ENCODE measurements at regions not wholly inside any gene's neighbourhood (a gene's known extent, or its start where the extent isn't known, plus 50 kb on each side); places are given as distances from the start of the nearest gene placed in this dataset.
A peak's percentile ranks its signal among the peaks of the same experiment; 100 is the strongest.

DNA sequence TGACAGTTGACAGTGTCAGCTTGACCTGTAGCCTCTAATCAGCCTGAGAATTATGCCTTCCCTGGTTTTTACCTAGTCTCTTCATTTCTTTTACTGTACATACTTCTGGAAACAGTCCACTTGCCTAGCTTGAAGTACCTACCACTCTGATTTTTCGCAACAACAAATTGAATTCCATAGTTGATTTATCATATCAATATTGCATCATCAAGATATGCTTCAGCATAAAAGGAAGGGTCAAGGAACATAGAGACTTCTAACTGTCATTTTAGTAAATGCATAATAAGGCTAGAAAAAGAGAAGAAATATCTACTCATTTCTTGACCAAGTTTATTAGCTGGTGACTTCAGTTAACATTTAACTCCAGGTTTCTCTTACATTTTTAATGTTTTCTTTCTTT lies 174.2 kb upstream of the FAR2 start:
- Histone ChIP-seq H3K9me3 (ENCODE audit: control insufficient read depth in 5 of 5, low read length in 5 of 5) (no peaks in the 10 kb centered on the region), H3K27me3 (ENCODE audit: control insufficient read depth in 5 of 5, insufficient read depth in 4 of 5, low read length in 5 of 5) (no peaks in the 10 kb centered on the region), H3K36me3 (ENCODE audit: control insufficient read depth in 5 of 5, insufficient read depth in 5 of 5, low read length in 5 of 5) (no peaks in the 10 kb centered on the region)

GRCh38 chr12:28975564-28976340 lies 173.3 kb upstream of the FAR2 start:
- Histone ChIP-seq H3K27ac (ENCODE audit: low read depth, low read length) (no peak overlapping the region), H3K36me3 (ENCODE audit: control insufficient read depth in 5 of 5, insufficient read depth in 5 of 5, low read length in 5 of 5) (no peaks in the 10 kb centered on the region), H3K27me3 (ENCODE audit: control insufficient read depth in 5 of 5, insufficient read depth in 4 of 5, low read length in 5 of 5) (no peaks in the 10 kb centered on the region), H3K4me3 (ENCODE audit: low read depth in 1 of 5, low read length in 5 of 5) (no peak overlapping the region), H3K9me3 (ENCODE audit: control insufficient read depth in 5 of 5, low read length in 5 of 5) (no peaks in the 10 kb centered on the region), H3K4me1 (ENCODE audit: control insufficient read depth in 5 of 5, insufficient read depth in 5 of 5, low read length in 5 of 5) (no peaks in the 10 kb centered on the region), H3K9ac (ENCODE audit: low read length in 5 of 5) (no peak overlapping the region)

More for the DNA sequence above, 174.2 kb upstream of the FAR2 start:
- no peak overlapping the region for H3K9ac ChIP-seq (ENCODE audit: low read length in 5 of 5)
- no peaks in the 10 kb centered on the region for H3K4me1 ChIP-seq (ENCODE audit: control insufficient read depth in 5 of 5, insufficient read depth in 5 of 5, low read length in 5 of 5)
- no peak overlapping the region for H3K4me3 ChIP-seq (ENCODE audit: low read depth in 1 of 5, low read length in 5 of 5)
- H3K27ac ChIP-seq (ENCODE audit: low read depth, low read length), result no peak overlapping the region

DNA sequence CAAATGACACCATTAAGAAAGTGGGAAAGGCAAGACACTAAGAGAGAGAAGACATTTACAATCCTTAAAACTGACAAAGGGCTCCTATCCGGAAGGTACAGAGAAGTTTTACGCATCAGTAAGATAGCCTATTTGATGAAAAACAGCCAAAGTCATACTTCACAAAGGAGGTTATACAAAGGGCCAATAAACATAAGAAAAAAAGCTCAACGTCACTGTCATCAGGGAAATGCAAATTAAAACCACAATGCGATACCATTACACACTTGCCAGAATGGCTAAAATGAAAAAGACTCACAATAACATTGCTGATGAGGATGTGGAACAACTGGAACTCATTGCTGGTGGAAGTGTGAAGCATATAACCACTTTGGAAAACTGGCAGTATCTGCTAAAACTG lies 168.6 kb upstream of the FAR2 start:
- H3K9ac ChIP-seq (ENCODE audit: low read length in 5 of 5), result no peak overlapping the region
- no peaks in the 10 kb centered on the region for H3K9me3 ChIP-seq (ENCODE audit: control insufficient read depth in 5 of 5, low read length in 5 of 5)
- no peak overlapping the region for H3K4me3 ChIP-seq (ENCODE audit: low read depth in 1 of 5, low read length in 5 of 5)
- H3K36me3 ChIP-seq (ENCODE audit: control insufficient read depth in 5 of 5, insufficient read depth in 5 of 5, low read length in 5 of 5), result no peaks in the 10 kb centered on the region
- no peak overlapping the region for H3K27ac ChIP-seq (ENCODE audit: low read depth, low read length)
- no peaks in the 10 kb centered on the region for H3K27me3 ChIP-seq (ENCODE audit: control insufficient read depth in 5 of 5, insufficient read depth in 4 of 5, low read length in 5 of 5)
- no peaks in the 10 kb centered on the region for H3K4me1 ChIP-seq (ENCODE audit: control insufficient read depth in 5 of 5, insufficient read depth in 5 of 5, low read length in 5 of 5)

DNA sequence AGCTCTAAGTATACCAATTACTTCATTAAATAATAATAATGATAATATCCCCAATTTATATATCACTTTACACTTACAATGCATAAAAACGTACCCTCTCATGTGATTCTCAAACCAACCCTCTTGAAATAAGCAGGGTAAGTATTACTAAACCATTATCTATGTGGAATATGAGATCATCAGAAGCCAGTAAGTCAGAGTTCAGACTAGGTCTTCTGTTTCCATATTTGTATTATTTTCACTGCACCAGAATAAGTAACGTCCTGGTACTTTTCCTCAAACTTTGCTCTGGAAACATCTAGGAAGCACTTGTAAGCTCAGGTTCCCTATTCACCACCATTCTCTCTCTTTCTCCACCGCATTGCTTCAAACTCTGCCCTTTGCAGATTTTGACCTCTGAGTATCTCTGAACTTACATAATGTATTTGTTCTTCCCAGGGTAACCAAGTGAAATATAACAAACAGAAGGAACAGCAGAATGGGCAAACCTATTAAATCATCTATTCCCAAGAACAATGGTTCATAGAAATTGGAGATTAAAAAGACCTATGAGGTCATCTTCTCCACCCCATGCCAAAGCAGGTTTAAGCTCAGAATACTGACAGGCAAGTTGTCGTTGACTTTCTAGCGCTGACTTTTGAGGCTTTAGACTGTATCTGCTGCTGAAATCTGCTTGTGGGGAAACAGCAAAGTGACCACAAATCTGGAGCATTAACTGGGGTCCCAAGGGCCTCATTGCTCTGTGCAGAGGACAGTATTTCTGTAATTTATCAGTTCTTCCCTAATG lies 161.3 kb upstream of the FAR2 start:
- H3K9me3 ChIP-seq (ENCODE audit: control insufficient read depth in 5 of 5, low read length in 5 of 5), result no peaks in the 10 kb centered on the region
- H3K4me1 ChIP-seq (ENCODE audit: control insufficient read depth in 5 of 5, insufficient read depth in 5 of 5, low read length in 5 of 5), result peaks cover 5 to 16% (median 10%) of the 10 kb centered on the region in 5 donors
- H3K27me3 ChIP-seq (ENCODE audit: control insufficient read depth in 5 of 5, insufficient read depth in 4 of 5, low read length in 5 of 5), result no peaks in the 10 kb centered on the region
- no peaks in the 10 kb centered on the region for H3K36me3 ChIP-seq (ENCODE audit: control insufficient read depth in 5 of 5, insufficient read depth in 5 of 5, low read length in 5 of 5)
- H3K4me3 ChIP-seq (ENCODE audit: low read depth in 1 of 5, low read length in 5 of 5), result no peak overlapping the region
- peak overlapping the region; percentile 72 for H3K27ac ChIP-seq (ENCODE audit: low read depth, low read length)
- H3K9ac ChIP-seq (ENCODE audit: low read length in 5 of 5), result peak overlapping the region in 1 of 5 donors; percentile 10

DNA sequence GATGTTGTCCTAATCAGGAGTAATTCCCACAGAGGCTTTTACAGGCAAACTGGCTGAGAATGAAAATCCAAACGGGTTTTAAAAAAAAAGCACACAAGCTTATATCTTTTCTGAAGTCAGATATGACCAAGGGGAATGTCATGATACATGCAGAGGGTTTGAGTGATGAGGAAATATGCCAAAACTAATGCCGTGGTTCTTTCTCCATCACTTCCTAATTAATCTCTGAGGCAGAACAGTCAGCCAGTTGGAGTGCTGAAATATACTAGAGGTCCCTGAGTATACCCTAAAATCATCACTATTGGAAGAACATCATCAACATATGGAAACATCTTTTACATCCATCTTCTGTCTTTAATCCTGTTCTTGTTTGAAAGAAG lies 160.8 kb upstream of the FAR2 start:
- Histone ChIP-seq H3K36me3 (ENCODE audit: control insufficient read depth in 5 of 5, insufficient read depth in 5 of 5, low read length in 5 of 5) (no peaks in the 10 kb centered on the region), H3K27ac (ENCODE audit: low read depth, low read length) (peak overlapping the region; percentile 72), H3K27me3 (ENCODE audit: control insufficient read depth in 5 of 5, insufficient read depth in 4 of 5, low read length in 5 of 5) (no peaks in the 10 kb centered on the region), H3K9me3 (ENCODE audit: control insufficient read depth in 5 of 5, low read length in 5 of 5) (no peaks in the 10 kb centered on the region), H3K4me3 (ENCODE audit: low read depth in 1 of 5, low read length in 5 of 5) (no peak overlapping the region), H3K4me1 (ENCODE audit: control insufficient read depth in 5 of 5, insufficient read depth in 5 of 5, low read length in 5 of 5) (peaks cover 5 to 16% (median 10%) of the 10 kb centered on the region in 5 donors), H3K9ac (ENCODE audit: low read length in 5 of 5) (no peak overlapping the region)

DNA sequence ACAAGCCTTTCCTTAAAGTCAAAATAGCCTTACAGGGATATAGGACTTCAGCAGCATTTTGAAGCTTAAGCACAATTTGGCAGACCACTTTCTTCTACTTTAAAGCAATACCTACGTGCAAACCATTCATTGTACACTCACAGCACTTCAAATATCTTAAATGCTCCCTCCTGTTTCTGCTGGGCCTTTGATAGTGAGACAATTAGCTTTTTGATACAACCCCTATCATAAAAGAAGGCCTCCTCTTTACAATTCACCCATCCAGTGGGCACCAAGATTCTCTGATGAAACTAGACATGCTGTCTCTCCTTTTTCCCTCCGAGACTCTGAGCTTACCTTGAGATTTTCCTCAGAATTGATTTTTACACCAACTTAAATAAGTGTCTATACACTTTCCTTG lies 157.5 kb upstream of the FAR2 start:
- no peak overlapping the region for H3K27ac ChIP-seq (ENCODE audit: low read depth, low read length)
- no peak overlapping the region for H3K4me3 ChIP-seq (ENCODE audit: low read depth in 1 of 5, low read length in 5 of 5)
- no peaks in the 10 kb centered on the region for H3K36me3 ChIP-seq (ENCODE audit: control insufficient read depth in 5 of 5, insufficient read depth in 5 of 5, low read length in 5 of 5)
- no peaks in the 10 kb centered on the region for H3K27me3 ChIP-seq (ENCODE audit: control insufficient read depth in 5 of 5, insufficient read depth in 4 of 5, low read length in 5 of 5)
- H3K9ac ChIP-seq (ENCODE audit: low read length in 5 of 5), result no peak overlapping the region
- peaks cover 5 to 43% (median 26%) of the 10 kb centered on the region in 5 donors for H3K4me1 ChIP-seq (ENCODE audit: control insufficient read depth in 5 of 5, insufficient read depth in 5 of 5, low read length in 5 of 5)
- H3K9me3 ChIP-seq (ENCODE audit: control insufficient read depth in 5 of 5, low read length in 5 of 5), result no peaks in the 10 kb centered on the region

DNA sequence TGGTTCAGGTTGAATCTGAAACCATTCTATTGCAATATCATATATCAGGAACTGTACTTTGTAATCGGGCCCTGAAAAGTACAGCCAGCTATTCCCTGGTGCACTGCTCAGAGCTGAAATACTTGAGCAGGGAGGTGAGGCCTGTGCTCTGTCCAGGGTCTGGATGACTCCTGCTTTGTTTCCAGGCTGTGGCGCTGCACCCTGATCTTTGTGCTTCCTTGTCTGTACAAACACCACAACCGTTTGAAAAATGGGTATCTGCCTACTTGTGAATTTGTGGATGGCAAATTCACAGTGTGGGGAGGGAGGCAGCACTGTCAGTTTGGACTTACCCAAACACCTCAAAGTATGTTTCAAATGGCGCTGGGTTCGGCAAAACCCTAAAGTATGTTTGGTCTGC lies 155.4 kb upstream of the FAR2 start:
- Histone ChIP-seq H3K4me3 (ENCODE audit: low read depth in 1 of 5, low read length in 5 of 5) (no peak overlapping the region), H3K27me3 (ENCODE audit: control insufficient read depth in 5 of 5, insufficient read depth in 4 of 5, low read length in 5 of 5) (no peaks in the 10 kb centered on the region)

DNA sequence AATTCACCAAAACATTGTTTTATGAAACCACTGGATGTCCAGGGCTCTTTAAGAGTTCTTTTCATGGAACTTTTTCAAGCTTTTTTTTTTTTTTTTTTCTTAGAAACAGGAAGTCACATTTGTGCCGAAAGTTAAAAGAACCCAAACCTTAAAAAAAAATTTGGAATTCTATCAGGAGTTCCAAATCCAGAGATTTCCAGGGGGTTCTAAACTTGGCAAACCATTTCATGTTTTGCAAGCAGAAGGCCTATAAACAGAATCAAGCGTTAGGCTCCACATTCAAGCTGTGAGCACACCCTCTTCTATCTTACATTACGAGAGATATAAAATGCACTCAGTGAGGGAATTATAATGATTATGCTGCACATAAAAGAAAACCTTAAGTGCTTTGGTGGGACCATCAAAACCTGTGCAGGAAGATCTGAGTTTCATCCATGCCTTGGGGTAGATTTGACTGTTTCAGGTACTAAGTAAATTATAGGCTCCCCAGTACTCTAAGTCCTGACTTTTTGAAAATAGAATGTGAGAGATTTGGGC lies 154.8 kb upstream of the FAR2 start:
- Histone ChIP-seq H3K27ac (ENCODE audit: low read depth, low read length) (peak overlapping the region; percentile 68), H3K36me3 (ENCODE audit: control insufficient read depth in 5 of 5, insufficient read depth in 5 of 5, low read length in 5 of 5) (no peaks in the 10 kb centered on the region), H3K4me1 (ENCODE audit: control insufficient read depth in 5 of 5, insufficient read depth in 5 of 5, low read length in 5 of 5) (peaks cover 0 to 38% (median 17%) of the 10 kb centered on the region in 5 donors), H3K4me3 (ENCODE audit: low read depth in 1 of 5, low read length in 5 of 5) (no peak overlapping the region), H3K27me3 (ENCODE audit: control insufficient read depth in 5 of 5, insufficient read depth in 4 of 5, low read length in 5 of 5) (no peaks in the 10 kb centered on the region), H3K9ac (ENCODE audit: low read length in 5 of 5) (peak overlapping the region in 1 of 5 donors; percentile 28), H3K9me3 (ENCODE audit: control insufficient read depth in 5 of 5, low read length in 5 of 5) (no peaks in the 10 kb centered on the region)

More for the DNA sequence above, 155.4 kb upstream of the FAR2 start:
- peaks cover 0 to 38% (median 17%) of the 10 kb centered on the region in 5 donors for H3K4me1 ChIP-seq (ENCODE audit: control insufficient read depth in 5 of 5, insufficient read depth in 5 of 5, low read length in 5 of 5)
- no peaks in the 10 kb centered on the region for H3K9me3 ChIP-seq (ENCODE audit: control insufficient read depth in 5 of 5, low read length in 5 of 5)
- H3K9ac ChIP-seq (ENCODE audit: low read length in 5 of 5), result no peak overlapping the region
- H3K36me3 ChIP-seq (ENCODE audit: control insufficient read depth in 5 of 5, insufficient read depth in 5 of 5, low read length in 5 of 5), result no peaks in the 10 kb centered on the region
- H3K27ac ChIP-seq (ENCODE audit: low read depth, low read length), result peak overlapping the region; percentile 68

DNA sequence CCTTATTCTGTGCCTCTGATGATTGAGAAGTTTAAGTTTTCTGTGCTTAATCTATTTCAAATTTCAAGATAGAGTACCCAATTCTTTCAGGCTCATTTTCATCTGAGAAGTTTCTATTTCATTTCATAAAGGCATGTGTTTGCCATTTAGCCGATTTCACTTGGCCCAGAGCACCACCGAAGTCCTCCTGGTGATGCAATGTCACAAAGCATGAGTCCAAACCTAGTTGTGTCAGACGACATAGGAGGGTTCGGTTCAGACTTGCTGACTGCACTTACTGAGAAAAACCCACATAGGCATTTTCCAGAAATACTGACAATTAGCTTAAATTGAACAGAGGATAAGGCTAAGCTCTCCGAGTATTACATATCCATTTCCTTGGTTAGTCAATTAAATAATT lies 152.4 kb upstream of the FAR2 start:
- Histone ChIP-seq H3K9me3 (ENCODE audit: control insufficient read depth in 5 of 5, low read length in 5 of 5) (no peaks in the 10 kb centered on the region), H3K4me3 (ENCODE audit: low read depth in 1 of 5, low read length in 5 of 5) (no peak overlapping the region), H3K27ac (ENCODE audit: low read depth, low read length) (peak overlapping the region; percentile 66), H3K9ac (ENCODE audit: low read length in 5 of 5) (no peak overlapping the region), H3K36me3 (ENCODE audit: control insufficient read depth in 5 of 5, insufficient read depth in 5 of 5, low read length in 5 of 5) (no peaks in the 10 kb centered on the region), H3K4me1 (ENCODE audit: control insufficient read depth in 5 of 5, insufficient read depth in 5 of 5, low read length in 5 of 5) (peaks cover 0 to 38% (median 17%) of the 10 kb centered on the region in 5 donors), H3K27me3 (ENCODE audit: control insufficient read depth in 5 of 5, insufficient read depth in 4 of 5, low read length in 5 of 5) (no peaks in the 10 kb centered on the region)

DNA sequence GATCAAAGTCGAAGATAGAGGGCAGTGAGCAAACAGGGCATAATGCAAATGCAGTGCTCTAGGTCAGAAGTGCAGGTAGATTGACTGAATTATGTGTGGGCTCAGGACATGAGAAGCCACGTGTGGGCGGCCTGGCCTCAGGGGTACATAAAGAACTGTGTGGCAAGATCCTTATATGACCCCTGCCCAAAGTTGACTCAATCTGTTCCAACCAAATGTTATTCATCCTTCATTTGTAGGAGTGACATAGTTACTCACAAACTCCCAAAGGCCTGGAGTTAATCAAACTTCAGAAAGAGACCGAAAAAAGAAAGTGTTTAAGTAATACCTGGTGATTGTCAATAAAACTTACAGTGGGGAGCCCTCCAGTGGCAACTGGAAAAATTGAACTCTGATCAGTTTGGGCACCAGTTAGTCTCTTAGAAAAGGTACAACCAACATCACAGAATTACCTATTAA lies 150.4 kb upstream of the FAR2 start:
- H3K27ac ChIP-seq (ENCODE audit: low read depth, low read length), result peak overlapping the region; percentile 40
- no peak overlapping the region for H3K4me3 ChIP-seq (ENCODE audit: low read depth in 1 of 5, low read length in 5 of 5)
- peaks cover 0 to 35% (median 17%) of the 10 kb centered on the region in 5 donors for H3K4me1 ChIP-seq (ENCODE audit: control insufficient read depth in 5 of 5, insufficient read depth in 5 of 5, low read length in 5 of 5)
- no peaks in the 10 kb centered on the region for H3K27me3 ChIP-seq (ENCODE audit: control insufficient read depth in 5 of 5, insufficient read depth in 4 of 5, low read length in 5 of 5)
- H3K9me3 ChIP-seq (ENCODE audit: control insufficient read depth in 5 of 5, low read length in 5 of 5), result no peaks in the 10 kb centered on the region
- no peaks in the 10 kb centered on the region for H3K36me3 ChIP-seq (ENCODE audit: control insufficient read depth in 5 of 5, insufficient read depth in 5 of 5, low read length in 5 of 5)
- no peak overlapping the region for H3K9ac ChIP-seq (ENCODE audit: low read length in 5 of 5)
